Gastrocnemius medialis (tissue), 4 donors: ENCODE measurements at regions not wholly inside any gene's neighbourhood (a gene's known extent, or its start where the extent isn't known, plus 50 kb on each side); places are given as distances from the start of the nearest gene placed in this dataset.

Experiments
- ATAC-seq, 2 donors: fragments of 150-250 bp; one replicate each; pipeline ENCODE4 v1.9.1; 2016
- DNase-seq, 2 donors: peaks; one replicate each; pipeline ENCODE4 v3.0.0-alpha.2; 2019
- H3K27ac ChIP-seq, 4 donors: fragments of 200-600 bp; sonication (generic); 1 replicate in 1 of 4; 2 replicates in 3 of 4; pipeline ENCODE4 v1.5.1; 2016 to 2018; ENCODE audit warnings: mild to moderate bottlenecking in 2 of 4, moderate library complexity in 1 of 4
- H3K27me3 ChIP-seq, 3 donors: fragments of 200-600 bp; sonication (generic) in 2 of 3; 1 replicate in 1 of 3; 2 replicates in 2 of 3; pipeline versions ENCODE4 v1.5.1 to v1.6.0; 2016 to 2019; ENCODE audit warnings: mild to moderate bottlenecking in 1 of 3, moderate library complexity in 1 of 3
- H3K36me3 ChIP-seq, 2 donors: fragments of 200-600 bp; sonication (generic) in 1 of 2; one replicate each; pipeline ENCODE4 v1.5.1; 2017 to 2018
- H3K4me1 ChIP-seq, 2 donors: fragments of 200-600 bp; sonication (generic) in 1 of 2; one replicate each; pipeline ENCODE4 v1.5.1; 2016 to 2017; ENCODE audit warnings: mild to moderate bottlenecking in 2 of 2
- H3K4me3 ChIP-seq, 4 donors: fragments of 200-600 bp; sonication (generic) in 3 of 4; 1 replicate in 1 of 4; 2 replicates in 3 of 4; pipeline ENCODE4 v1.5.1; 2016 to 2019; ENCODE audit warnings: mild to moderate bottlenecking in 2 of 4
- H3K9me3 ChIP-seq, 3 donors: fragments of 200-600 bp; sonication (generic) in 2 of 3; 1 replicate in 1 of 3; 2 replicates in 2 of 3; pipeline ENCODE4 v1.5.1; 2016 to 2019
- CTCF ChIP-seq, 5 experiments: fragments of 450-650 bp in 3 of 5; fragments of 200-600 bp in 2 of 5; sonication (generic) in 2 of 5; IDR thresholded peaks in 4 of 5; conservative IDR thresholded peaks in 1 of 5; 1 replicate in 4 of 5; 2 replicates in 1 of 5; pipeline ENCODE4 v1.5.1; 2016 to 2019; ENCODE audit warnings: antibody characterized with exemption in 5 of 5, mild to moderate bottlenecking in 3 of 5, moderate library complexity in 3 of 5
- POLR2A ChIP-seq, 2 donors: fragments of 450-650 bp; IDR thresholded peaks; one replicate each; pipeline ENCODE4 v1.6.1; 2017; ENCODE audit warnings: antibody characterized with exemption in 2 of 2, mild to moderate bottlenecking in 2 of 2, moderate library complexity in 2 of 2
- in situ Hi-C, 4 donors: fragments of 200-750 bp; cut with MboI; loops; one replicate each; pipeline versions ENCODE4 v1.15.0 to v1.8.0; 2017; ENCODE audit warnings: low sequenced_read_pairs in 4 of 4
- intact Hi-C: fragments of 100-400 bp; cut with DNase I; formaldehyde crosslinking; loops from one replicate; pipeline ENCODE4 v1.15.1; 2023; ENCODE audit warnings: low total_unique reads

- H3K9me3 ChIP-seq: no peaks in the 10 kb centered on the region
- H3K4me1 ChIP-seq: peaks cover 0 to 3% of the 10 kb centered on the region in 2 donors
- no peak for ATAC-seq
- no peak for DNase-seq
- no peaks in the 10 kb centered on the region for H3K27me3 ChIP-seq
- no peak for TF ChIP-seq CTCF (IDR thresholded peaks at IDR 0.05 in 4 of 5, conservative IDR thresholded peaks at IDR 0.05 in 1 of 5)
- TF ChIP-seq POLR2A (IDR thresholded peaks at IDR 0.05): no peak
- intact Hi-C loops (no loop called here), in situ Hi-C loops (no loop called here)
- H3K36me3 ChIP-seq: no peaks in the 10 kb centered on the region
- H3K27ac ChIP-seq: no peak overlapping the region
- no peak overlapping the region for H3K4me3 ChIP-seq
Observed at GRCh38 chr15:96125721-96126415, 204.6 kb upstream of the NR2F2 start.

- Histone ChIP-seq H3K27me3 (no peaks in the 10 kb centered on the region), H3K36me3 (no peaks in the 10 kb centered on the region), H3K4me1 (no peaks in the 10 kb centered on the region), H3K27ac (no peak overlapping the region), H3K4me3 (no peak overlapping the region), H3K9me3 (no peaks in the 10 kb centered on the region)
- DNase-seq (no peak), ATAC-seq (no peak)
- intact Hi-C loops: no loop called here
- in situ Hi-C loops: no loop called here
- TF ChIP-seq POLR2A (IDR thresholded peaks at IDR 0.05): no peak
- TF ChIP-seq CTCF (IDR thresholded peaks at IDR 0.05 in 4 of 5, conservative IDR thresholded peaks at IDR 0.05 in 1 of 5): no peak
Observed at GRCh38 chr15:96126859-96127258, 203.6 kb upstream of the NR2F2 start.

GRCh38 chr15:96130734-96131133 is 199.8 kb upstream of the NR2F2 start:
- no peaks in the 10 kb centered on the region for H3K27me3 ChIP-seq
- H3K4me3 ChIP-seq: no peak overlapping the region
- in situ Hi-C loops (no loop called here), intact Hi-C loops (no loop called here)
- no peaks in the 10 kb centered on the region for H3K36me3 ChIP-seq
- H3K27ac ChIP-seq: no peak overlapping the region
- ATAC-seq (no peak), DNase-seq (no peak)
- H3K9me3 ChIP-seq: no peaks in the 10 kb centered on the region
- TF ChIP-seq POLR2A (IDR thresholded peaks at IDR 0.05): no peak
- TF ChIP-seq CTCF (IDR thresholded peaks at IDR 0.05 in 4 of 5, conservative IDR thresholded peaks at IDR 0.05 in 1 of 5): no peak
- no peaks in the 10 kb centered on the region for H3K4me1 ChIP-seq

- Histone ChIP-seq H3K36me3 (no peaks in the 10 kb centered on the region), H3K4me1 (no peaks in the 10 kb centered on the region), H3K9me3 (no peaks in the 10 kb centered on the region), H3K27ac (no peak overlapping the region), H3K27me3 (no peaks in the 10 kb centered on the region), H3K4me3 (no peak overlapping the region)
- in situ Hi-C loops: no loop called here
- TF ChIP-seq POLR2A (IDR thresholded peaks at IDR 0.05) (no peak), CTCF (IDR thresholded peaks at IDR 0.05 in 4 of 5, conservative IDR thresholded peaks at IDR 0.05 in 1 of 5) (no peak)
- no peak for DNase-seq
- no peak for ATAC-seq
- intact Hi-C loops: no loop called here
Observed at GRCh38 chr15:96132126-96132525, 198.4 kb upstream of the NR2F2 start.
